Calu3 (cell line): ENCODE measurements at regions not wholly inside any gene's neighbourhood (a gene's known extent, or its start where the extent isn't known, plus 50 kb on each side); places are given as distances from the start of the nearest gene placed in this dataset.

Experiments used
- BruUV-seq: library from RNA; stranded (reverse); fragments of 400-500 nt; replicated peaks from 2 replicates; lab custom pipeline; 2021; lab: Mats Ljungman, UMichigan
- CTCF ChIA-PET: fragments of 300-600 bp; sonication (Branson Sonifier 250); formaldehyde crosslinking; loops from one replicate; lab custom pipeline; 2022; ENCODE audit warnings: antibody characterized with exemption; lab: Charles Lee
- DNase-seq: peaks from one replicate; pipeline ENCODE4 v3.0.0; 2022
- H3K27ac Mint-ChIP-seq: one replicate; pipeline ENCODE4 v1.8.0; 2022; ENCODE audit warnings: mixed read lengths; ENCODE audit not compliant: unreplicated experiment
- H3K27me3 Mint-ChIP-seq: one replicate; pipeline ENCODE4 v1.8.0; 2022; ENCODE audit warnings: mixed read lengths; ENCODE audit not compliant: unreplicated experiment
- H3K36me3 Mint-ChIP-seq: one replicate; pipeline ENCODE4 v1.8.0; 2022; ENCODE audit warnings: mild to moderate bottlenecking, moderate library complexity, mixed read lengths; ENCODE audit not compliant: insufficient read depth, unreplicated experiment
- H3K4me1 Mint-ChIP-seq: one replicate; pipeline ENCODE4 v1.8.0; 2022; ENCODE audit warnings: mild to moderate bottlenecking, low read depth, mixed read lengths; ENCODE audit not compliant: unreplicated experiment
- H3K4me3 Mint-ChIP-seq: one replicate; pipeline ENCODE4 v1.8.0; 2022; ENCODE audit warnings: mild to moderate bottlenecking, low read depth, moderate library complexity, mixed read lengths; ENCODE audit not compliant: unreplicated experiment
- H3K9me3 Mint-ChIP-seq: one replicate; pipeline ENCODE4 v1.8.0; 2022; ENCODE audit warnings: low read depth, mixed read lengths; ENCODE audit not compliant: unreplicated experiment
- intact Hi-C: fragments of 100-400 bp; cut with micrococcal nuclease; formaldehyde crosslinking; loops from one replicate; pipeline ENCODE4 v1.10.0; 2022; ENCODE audit not compliant: unreplicated experiment
- TF ChIP-seq, protein P1 (sequence below): fragments of 200-600 bp; IDR thresholded peaks from one replicate; pipeline ENCODE4 v1.8.0; 2022; ENCODE audit warnings: antibody characterized with exemption; ENCODE audit not compliant: unreplicated experiment

DNA sequence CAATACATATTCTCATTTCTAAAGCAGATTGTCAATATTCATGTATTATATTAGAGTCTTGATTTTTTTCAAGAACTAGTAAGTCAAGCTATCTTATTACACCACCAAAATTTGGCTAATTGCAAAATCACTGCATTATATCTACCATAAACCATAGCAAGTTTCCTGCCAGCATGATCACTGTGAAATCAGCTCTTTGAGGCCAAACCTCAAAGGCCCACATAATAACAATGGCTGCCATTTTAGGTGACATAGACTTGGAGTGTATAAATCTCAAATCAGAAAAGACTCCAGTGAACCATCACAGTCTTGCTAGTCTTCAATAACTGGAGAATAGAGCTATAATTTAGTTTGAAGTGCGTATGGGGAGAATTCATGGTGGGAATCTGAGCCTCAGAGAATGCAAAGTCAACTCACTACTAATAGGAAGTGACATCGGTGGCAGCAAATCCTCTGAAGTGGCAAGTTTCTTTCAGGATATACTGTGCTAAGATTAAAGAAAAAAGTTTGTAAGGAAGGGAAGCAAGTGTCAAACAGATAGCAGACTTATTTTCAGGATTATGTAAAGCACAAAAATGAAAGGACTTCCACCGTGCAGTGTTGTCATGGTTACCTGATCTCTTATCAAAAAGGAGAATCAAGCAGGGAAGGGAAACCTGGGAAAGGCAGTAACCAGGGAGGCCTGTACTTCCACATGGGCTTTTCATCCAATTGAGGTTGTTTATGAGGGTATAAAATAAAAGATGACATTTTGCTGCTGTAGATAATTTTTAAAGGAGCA is 117.4 kb upstream of the FNDC3A start:
- Mint-ChIP-seq H3K27ac (no peak overlapping the region), H3K4me1 (no peaks in the 10 kb centered on the region)
- TF ChIP-seq, protein P1, sequence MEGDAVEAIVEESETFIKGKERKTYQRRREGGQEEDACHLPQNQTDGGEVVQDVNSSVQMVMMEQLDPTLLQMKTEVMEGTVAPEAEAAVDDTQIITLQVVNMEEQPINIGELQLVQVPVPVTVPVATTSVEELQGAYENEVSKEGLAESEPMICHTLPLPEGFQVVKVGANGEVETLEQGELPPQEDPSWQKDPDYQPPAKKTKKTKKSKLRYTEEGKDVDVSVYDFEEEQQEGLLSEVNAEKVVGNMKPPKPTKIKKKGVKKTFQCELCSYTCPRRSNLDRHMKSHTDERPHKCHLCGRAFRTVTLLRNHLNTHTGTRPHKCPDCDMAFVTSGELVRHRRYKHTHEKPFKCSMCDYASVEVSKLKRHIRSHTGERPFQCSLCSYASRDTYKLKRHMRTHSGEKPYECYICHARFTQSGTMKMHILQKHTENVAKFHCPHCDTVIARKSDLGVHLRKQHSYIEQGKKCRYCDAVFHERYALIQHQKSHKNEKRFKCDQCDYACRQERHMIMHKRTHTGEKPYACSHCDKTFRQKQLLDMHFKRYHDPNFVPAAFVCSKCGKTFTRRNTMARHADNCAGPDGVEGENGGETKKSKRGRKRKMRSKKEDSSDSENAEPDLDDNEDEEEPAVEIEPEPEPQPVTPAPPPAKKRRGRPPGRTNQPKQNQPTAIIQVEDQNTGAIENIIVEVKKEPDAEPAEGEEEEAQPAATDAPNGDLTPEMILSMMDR, result no peak

DNA sequence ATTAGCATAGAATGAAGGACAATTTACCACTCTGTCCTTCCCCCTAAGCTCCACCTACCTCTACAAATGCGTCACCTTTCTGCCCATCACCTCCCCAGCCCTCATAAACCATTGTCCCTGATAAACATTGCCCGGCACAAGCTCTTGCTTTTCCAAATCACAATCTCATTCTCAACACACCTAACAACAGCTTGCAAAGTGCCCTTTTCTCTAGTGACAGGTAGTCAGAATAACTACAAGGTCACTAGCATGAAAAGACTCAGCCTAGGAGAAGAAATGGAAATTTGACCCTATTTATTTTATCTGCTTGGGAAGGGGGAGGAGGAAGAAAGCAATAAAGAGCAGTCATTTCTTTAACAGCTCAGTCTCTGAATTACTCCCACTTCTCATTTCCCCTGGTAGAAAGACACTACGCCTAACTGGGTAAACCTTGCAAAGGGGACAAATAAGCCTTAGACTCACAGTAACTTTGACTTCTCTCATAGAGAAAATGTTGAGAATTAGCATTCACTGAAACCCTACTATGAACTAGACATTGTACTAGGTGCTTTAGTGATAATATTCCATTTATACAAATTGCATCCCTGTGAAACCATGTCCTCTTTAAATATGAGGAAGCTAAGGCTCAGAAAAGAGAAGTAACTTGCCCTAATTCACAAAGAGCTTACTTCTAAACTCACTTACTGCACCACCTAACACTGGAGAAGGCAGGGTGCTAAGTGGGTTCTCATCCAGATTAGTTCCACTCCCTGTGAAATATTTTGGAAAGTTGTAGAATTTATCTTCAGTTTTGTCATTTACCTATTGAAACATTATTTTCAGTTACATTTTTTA is 116.2 kb upstream of the FNDC3A start:
- H3K9me3 Mint-ChIP-seq, result no peaks in the 10 kb centered on the region
- no peaks in the 10 kb centered on the region for H3K27me3 Mint-ChIP-seq
- H3K4me1 Mint-ChIP-seq, result no peaks in the 10 kb centered on the region
- no TSS peak for BruUV-seq
- intact Hi-C loops, result no loop called here
- H3K36me3 Mint-ChIP-seq, result no peaks in the 10 kb centered on the region
- TF ChIP-seq, protein P1, result no peak
- no peak overlapping the region for H3K4me3 Mint-ChIP-seq
- H3K27ac Mint-ChIP-seq, result no peak overlapping the region
- CTCF ChIA-PET, result interaction anchor here (0.6 kb wide), 1 partner anchor 129 kb away, joined by 3 read pairs; no protein-coding TSS in a partner anchor
- no peak for DNase-seq

More for the DNA sequence above, 117.4 kb upstream of the FNDC3A start:
- no TSS peak for BruUV-seq
- Mint-ChIP-seq H3K36me3 (no peaks in the 10 kb centered on the region), H3K27me3 (no peaks in the 10 kb centered on the region), H3K9me3 (no peaks in the 10 kb centered on the region), H3K4me3 (no peak overlapping the region)
- intact Hi-C loops, result no loop called here
- DNase-seq, result no peak
- CTCF ChIA-PET, result no interaction called here

DNA sequence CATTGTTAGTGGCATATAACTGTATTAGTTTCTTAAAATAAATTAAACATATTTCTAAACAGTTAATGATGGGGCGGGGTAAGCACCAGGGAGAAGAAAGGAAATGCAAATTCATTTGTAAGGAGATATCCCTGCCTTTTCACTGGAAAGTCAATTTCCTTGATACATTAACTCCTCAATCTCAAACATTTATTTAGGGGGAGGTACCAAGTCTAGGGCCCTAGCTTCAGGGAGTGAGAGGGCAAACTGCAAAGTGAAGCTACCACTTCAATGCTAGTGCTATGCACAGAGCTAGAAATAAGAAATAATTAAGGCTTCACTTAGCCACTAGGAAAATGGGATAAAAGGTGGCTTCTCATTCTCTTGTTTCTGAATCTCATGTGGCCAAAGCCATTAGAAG is 115.3 kb upstream of the FNDC3A start:
- H3K4me1 Mint-ChIP-seq, result no peaks in the 10 kb centered on the region
- BruUV-seq, result no TSS peak
- no peak for DNase-seq
- H3K36me3 Mint-ChIP-seq, result no peaks in the 10 kb centered on the region
- H3K27ac Mint-ChIP-seq, result no peak overlapping the region
- no peaks in the 10 kb centered on the region for H3K27me3 Mint-ChIP-seq
- TF ChIP-seq, protein P1, result no peak
- CTCF ChIA-PET, result no interaction called here
- intact Hi-C loops, result no loop called here
- H3K9me3 Mint-ChIP-seq, result no peaks in the 10 kb centered on the region
- H3K4me3 Mint-ChIP-seq, result no peak overlapping the region

DNA sequence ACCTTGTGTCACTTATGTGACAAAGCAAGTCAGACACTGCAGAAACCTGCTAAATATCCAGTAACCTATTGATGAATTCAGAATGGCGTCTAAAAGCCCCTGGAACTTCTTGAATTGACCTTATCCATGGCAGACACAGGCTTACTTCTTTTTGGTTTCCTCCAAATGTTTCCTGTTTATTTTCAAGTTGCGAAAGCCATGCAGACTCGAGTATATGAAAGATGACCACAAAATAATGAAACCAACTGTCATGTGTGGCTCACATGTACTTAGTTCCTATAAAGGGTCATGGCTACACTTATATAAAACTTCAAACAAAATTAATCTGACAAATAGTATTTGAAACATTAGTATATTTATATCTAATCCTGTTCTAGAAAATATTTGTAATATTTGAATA is 113.1 kb upstream of the FNDC3A start:
- no peak overlapping the region for H3K27ac Mint-ChIP-seq
- no peaks in the 10 kb centered on the region for H3K27me3 Mint-ChIP-seq
- CTCF ChIA-PET, result no interaction called here
- no peaks in the 10 kb centered on the region for H3K9me3 Mint-ChIP-seq
- intact Hi-C loops, result no loop called here
- BruUV-seq, result no TSS peak
- TF ChIP-seq, protein P1, result no peak
- DNase-seq, result no peak
- no peak overlapping the region for H3K4me3 Mint-ChIP-seq
- H3K4me1 Mint-ChIP-seq, result no peaks in the 10 kb centered on the region
- H3K36me3 Mint-ChIP-seq, result no peaks in the 10 kb centered on the region
